GM21528 (cell line): ENCODE measurements at regions not wholly inside any gene's neighbourhood (a gene's known extent, or its start where the extent isn't known, plus 50 kb on each side); places are given as distances from the start of the nearest gene placed in this dataset.
"Not testable (repeated sequence)": the region's sequence is repeated elsewhere in the genome, so short reads cannot be mapped to it uniquely, and the experiment has no call there.

Source experiments
- ATAC-seq: cut with Tn5 transposase; IDR thresholded peaks from one replicate; pipeline ENCODE4 v1.9.1; 2021; ENCODE audit warnings: mild to moderate bottlenecking, moderate library complexity; ENCODE audit not compliant: unreplicated experiment, low FRiP score

DNA sequence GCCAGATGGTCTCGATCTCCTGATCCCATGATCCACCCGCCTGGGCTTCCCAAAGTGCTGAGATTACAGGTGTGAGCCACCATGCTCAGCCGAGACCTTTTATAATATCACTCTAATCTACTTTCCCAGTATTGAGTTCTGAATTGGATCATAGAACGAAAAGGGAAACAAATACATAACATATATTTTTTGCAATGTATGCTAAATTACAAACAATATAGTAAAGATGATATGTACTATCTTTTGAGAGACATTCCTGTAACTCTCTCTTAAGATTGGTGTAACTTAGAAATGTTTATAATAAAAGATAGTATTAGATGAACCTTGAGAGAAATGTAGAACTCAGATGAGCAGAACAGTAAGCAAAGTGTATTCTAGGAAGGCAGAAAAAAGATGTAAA lies 129.2 kb upstream of the TENT5A start:
- ATAC-seq, result no peak

- ATAC-seq, result no peak
These were observed 126.0 kb upstream of the TENT5A start for GRCh38 chr6:81878479-81878878.

DNA sequence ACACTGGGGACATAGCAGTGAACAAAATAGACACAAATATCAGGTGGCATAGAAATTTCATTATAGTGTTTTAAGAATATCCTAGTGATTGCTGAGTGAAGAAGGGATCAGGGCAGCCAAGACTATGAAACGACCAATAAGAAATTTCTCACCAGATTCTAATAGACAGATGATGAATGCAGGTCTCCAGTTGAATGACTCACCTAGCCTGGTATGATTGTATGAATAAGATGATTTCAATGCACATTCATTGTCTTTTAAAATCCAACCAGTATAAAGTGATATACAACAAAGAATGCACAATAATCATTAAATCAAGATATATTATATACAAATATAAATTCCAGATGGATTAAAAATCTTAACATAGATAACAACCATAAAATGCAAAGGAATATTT lies 124.5 kb upstream of the TENT5A start:
- ATAC-seq, result no peak

DNA sequence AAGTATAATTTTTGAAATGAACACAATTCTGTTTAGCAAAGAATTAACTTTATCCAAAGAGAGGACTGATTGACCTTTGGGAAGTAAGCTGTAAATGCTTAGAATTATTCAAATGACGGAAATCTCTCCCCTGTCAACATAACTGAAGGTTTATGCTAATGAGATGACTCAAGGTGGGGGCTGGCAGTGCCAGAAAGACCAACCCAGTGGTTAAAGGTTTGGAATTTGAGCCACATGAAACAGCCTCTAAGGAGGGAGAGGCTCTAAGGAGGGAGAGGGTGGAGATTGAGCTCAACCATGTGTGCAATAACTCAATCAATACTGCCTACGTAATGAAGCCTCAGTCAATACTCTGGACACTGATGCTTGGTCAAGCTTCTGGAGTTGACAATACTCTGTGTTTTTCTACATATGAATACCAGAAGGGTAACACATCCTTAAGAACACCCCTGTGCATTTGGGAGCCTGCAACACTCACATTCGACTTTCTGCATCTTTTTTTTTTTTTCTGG lies 123.4 kb upstream of the TENT5A start:
- no peak for ATAC-seq

DNA sequence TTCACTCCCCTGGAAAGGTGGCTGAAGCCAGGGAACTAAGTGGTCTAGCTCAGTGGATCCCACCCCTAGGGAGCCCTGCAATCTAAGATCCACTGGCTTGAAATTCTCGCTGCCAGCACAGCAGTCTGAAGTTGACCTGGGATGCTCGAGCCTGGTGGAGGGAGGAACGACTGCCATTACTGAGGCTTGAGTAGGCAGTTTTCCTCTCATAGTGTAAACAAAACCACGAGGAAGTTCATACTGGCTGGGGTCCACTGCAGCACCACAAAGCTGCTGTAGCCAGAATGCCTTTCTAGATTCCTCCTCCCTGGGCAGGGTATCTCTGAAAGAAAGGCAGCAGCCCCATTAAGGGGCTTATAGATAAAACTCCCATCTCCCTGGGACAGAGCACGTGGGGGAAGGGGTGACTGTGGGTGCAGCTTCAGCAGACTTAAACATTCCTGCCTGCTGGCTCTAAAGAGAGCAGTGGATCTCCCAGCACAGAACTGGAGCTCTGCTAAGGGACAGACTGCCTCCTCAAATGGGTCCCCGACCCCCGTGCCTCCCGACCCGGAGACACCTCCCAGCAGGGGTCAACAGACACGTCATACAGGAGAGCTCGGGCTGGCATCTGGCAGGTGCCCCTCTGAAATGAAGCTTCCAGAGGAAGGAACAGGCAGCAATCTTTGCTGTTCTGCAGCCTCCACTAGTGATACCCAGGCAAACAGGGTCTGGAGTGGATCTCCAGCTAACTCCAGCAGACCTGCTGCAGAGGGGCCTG lies 117.4 kb upstream of the TENT5A start:
- not testable (repeated sequence) for ATAC-seq

DNA sequence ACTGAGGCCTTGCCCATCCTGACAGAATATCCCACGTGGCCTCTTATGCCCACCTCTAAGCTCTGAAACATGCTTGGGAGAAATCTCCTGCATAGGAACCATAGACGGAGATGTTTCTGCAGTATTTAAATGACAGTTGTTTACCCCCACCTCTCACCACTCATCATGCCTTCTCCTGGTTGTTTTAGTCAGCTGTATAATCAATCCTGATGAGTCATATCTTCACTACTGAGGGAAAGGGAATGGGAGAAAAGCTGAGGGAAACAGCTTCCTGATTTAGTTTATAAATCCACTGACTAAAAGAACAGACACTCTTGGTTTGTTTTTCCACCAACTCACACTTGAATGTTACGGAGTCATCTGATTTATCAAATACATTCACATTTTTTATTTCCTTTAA lies 113.2 kb upstream of the TENT5A start:
- no peak for ATAC-seq

GRCh38 chr6:81864124-81864523 lies 111.6 kb upstream of the TENT5A start:
- no peak for ATAC-seq

DNA sequence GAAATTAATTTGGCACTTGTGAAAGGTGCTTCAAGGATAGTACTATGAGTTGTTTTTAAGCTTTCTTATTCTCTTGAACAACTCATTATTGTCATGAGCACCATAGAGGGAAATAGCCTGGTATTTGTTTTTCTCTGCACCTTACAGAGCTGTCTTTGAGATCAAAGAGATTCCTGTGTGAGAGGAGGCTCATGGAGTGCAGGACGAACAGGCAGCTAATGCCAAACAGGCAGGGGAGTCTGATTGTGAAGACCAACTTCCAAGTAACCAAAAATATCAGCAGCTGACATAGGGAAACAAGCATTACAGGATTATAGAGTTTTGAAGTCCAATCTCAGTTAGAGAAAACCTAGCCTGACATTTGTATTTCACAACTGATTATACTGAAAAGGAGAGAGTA lies 110.6 kb upstream of the TENT5A start:
- no peak for ATAC-seq

- no peak for ATAC-seq
These were observed 108.8 kb upstream of the TENT5A start for GRCh38 chr6:81861281-81861680.

- no peak for ATAC-seq
These were observed 107.4 kb upstream of the TENT5A start for GRCh38 chr6:81859884-81860283.

- no peak for ATAC-seq
These were observed 105.3 kb upstream of the TENT5A start for GRCh38 chr6:81857812-81858211.

- no peak for ATAC-seq
These were observed 104.4 kb upstream of the TENT5A start for GRCh38 chr6:81856872-81857271.

DNA sequence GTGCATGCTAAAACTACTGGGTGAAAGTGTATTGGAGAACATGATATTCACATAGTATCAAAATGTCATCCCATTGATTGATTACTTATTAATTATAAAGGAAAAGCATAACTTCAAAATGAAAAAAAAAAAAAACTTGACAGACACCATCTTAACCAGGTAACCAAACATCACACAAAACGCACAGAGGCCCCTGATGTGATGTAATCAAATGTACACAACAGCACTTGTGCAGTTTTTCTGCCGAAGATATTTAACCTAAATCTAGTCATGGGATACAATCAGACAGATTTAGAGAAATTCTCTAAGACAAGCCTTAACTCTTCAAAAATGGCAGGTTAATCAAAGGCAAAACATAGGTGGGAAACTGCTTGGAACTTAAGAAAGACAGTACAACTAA lies 102.0 kb upstream of the TENT5A start:
- no peak for ATAC-seq

GRCh38 chr6:81853975-81854374 lies 101.5 kb upstream of the TENT5A start:
- ATAC-seq, result no peak

DNA sequence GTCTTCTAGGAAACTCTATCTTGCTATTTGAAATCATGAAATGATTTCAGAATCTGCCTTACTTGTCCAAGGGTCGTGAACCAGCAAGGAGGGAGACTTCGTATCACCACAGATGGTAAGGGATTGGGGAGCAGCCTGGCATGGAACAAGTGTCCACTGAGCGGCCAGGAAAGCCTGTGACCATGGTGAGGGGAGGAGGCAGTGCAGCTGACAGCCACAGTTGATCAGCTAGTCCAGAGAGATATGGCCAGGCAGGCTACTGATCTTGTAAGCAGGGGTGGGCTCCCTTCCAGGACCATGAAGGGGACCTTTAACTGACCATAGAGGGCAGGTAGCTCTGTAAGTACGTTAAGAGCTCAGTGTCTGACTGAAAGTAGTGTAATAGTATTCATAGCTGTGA lies 96.8 kb upstream of the TENT5A start:
- no peak for ATAC-seq

- ATAC-seq, result no peak
These were observed 95.4 kb upstream of the TENT5A start for GRCh38 chr6:81847866-81848265.

DNA sequence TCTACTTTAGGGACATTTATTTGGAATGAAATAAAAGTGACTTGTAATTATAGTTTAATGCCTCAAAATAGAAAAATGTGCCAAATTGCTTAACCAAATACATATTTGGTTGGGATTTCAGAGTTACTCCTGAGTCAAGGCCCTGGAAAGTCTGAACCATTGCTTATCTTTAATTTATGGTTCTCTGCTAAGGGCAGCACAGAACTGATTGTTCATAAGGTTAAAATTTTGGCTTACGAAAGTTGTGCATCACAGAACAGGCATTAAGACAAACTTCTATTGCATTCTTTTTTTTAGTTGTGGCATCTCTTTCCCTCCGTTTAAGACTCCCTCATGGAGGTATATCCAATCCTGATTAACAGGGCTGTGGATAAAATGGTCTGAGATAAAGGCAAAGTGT lies 92.2 kb upstream of the TENT5A start:
- no peak for ATAC-seq

DNA sequence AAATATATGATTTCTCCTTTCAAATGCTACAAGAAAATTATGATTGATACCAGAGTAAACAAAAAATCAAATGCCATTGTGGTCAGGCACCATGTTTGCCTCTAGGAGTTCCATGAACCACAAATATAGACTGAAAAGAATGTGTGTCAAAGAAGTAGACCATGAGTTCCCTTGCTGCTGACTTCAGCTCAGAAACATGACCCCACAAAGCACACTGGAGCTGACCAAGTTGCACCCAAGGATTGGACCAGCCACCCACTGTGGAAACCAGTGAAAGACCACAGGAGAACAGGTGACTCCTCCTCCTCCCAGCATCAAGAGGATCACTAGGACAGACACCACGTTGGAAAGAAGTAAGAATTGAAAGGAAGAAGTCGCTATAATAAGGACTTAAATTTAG lies 90.8 kb upstream of the TENT5A start:
- ATAC-seq, result no peak

- ATAC-seq, result no peak
These were observed 89.8 kb upstream of the TENT5A start for GRCh38 chr6:81842254-81842653.

- no peak for ATAC-seq
These were observed 86.4 kb upstream of the TENT5A start for GRCh38 chr6:81838724-81839426.

DNA sequence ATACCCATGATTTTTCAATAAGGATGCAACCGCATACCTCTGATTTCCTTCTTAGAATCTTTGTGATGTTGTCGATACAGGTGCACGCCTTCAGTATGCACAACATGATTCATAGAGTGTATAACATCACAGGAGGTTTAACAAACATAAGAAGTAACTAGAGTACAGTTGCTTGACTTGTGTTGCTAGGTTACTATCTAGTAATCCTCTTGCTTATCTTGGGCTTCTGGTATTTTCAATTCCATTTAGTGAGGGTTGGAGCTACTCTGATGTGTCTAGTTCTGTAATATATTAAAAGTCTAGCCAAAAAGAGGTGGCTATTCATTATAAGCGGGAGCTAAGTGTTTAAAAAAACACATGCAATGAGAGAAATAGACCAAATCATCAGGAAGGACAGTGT lies 85.5 kb upstream of the TENT5A start:
- no peak for ATAC-seq

DNA sequence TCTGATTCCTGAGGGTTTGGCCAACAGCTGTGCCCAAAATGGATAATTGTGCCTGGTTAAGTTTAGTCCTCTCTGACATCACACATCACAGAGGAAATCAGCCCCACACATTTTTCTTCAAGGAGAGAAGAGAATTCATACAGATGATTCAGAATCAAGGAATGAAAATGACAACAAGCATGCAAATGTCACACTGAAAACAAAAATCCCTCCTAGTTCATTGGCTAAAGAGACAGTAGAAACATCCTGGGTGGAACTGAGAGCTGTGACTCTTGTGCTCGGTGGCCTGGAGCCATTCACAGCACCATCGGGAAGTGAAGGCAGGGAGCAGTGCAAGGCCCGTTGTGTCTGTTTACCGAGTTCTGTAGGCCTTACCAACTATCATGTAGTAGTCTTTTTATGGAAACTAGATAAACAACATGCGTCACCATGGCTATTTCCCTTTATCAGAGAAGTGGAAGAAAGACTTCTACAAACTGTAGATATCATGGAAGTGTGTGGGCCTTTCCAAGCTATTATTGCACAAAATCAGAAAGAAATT lies 81.7 kb upstream of the TENT5A start:
- no peak for ATAC-seq
